G401 (cell line): ENCODE measurements at regions not wholly inside any gene's neighbourhood (a gene's known extent, or its start where the extent isn't known, plus 50 kb on each side); places are given as distances from the start of the nearest gene placed in this dataset.

Experiments
- DNase-seq: peaks from one replicate; pipeline ENCODE4 v3.0.0-alpha.2; 2015; ENCODE audit warnings: low spot score
- in situ Hi-C: cut with HindIII; loops from 2 replicates; pipeline ENCODE4 v1.10.0; 2016; ENCODE audit warnings: low sequenced_read_pairs, mixed read lengths

DNA sequence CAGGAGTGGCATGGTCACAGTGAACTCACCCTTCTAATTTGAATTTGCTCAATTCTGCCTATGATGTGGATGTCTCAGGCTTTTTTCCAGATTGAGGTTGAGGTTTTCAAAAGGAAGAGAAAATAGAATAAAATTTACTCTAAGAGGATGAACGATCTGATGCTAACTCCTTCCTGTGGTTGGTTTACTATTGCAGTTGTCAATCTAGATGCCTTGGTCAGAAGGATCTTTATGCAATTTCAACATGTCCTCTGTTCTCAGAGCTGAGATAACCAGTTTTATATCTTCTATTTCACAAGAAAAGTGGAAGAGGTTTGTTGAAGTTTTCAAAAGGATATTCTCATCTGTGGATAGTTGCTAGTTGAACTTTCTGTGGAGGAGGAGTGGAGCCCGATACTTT is 150.7 kb upstream of the WDR11 start:
- DNase-seq, result no peak
- in situ Hi-C loops, result no loop called here

DNA sequence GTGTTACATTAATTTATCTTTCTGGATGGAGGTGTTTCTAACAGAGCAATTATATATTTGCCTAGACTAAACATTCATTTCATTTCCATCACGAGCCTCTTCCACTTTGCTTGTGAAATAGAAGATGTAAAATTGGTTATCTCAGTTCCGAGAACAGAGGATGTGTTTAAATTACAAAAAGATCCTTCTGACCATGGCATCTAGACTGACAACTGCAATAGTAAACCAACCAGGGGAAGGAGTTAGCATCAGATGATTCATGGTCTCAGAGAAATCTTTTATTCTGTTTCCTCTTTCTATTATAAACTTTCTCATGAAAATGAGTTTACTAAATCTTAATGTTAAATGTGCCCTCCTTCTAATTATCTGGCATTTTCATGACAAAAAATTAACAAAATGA is 149.8 kb upstream of the WDR11 start:
- no peak for DNase-seq
- in situ Hi-C loops, result no loop called here

GRCh38 chr10:120702032-120702431 is 149.1 kb upstream of the WDR11 start:
- in situ Hi-C loops, result no loop called here
- DNase-seq, result no peak

DNA sequence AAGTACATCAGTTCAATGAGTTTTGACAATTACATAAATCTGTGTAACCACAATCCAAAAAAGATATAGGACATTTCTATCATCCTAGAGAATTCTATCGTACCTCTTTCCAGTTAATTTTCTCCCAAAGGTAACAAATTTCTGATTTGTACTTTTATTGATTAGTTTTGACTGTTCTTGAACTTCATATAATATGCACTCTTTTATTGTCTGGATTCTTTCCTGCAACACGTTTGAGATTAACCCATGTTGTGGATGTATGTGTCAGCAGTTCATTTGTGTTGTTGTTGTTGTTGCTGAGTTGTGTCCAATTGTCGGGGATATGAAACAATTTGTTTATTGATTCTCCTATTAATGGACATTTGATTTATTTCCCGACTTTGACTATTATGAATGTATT is 145.9 kb upstream of the WDR11 start:
- no peak for DNase-seq
- in situ Hi-C loops, result no loop called here

GRCh38 chr10:120710076-120710475 is 141.1 kb upstream of the WDR11 start:
- in situ Hi-C loops, result no loop called here

DNA sequence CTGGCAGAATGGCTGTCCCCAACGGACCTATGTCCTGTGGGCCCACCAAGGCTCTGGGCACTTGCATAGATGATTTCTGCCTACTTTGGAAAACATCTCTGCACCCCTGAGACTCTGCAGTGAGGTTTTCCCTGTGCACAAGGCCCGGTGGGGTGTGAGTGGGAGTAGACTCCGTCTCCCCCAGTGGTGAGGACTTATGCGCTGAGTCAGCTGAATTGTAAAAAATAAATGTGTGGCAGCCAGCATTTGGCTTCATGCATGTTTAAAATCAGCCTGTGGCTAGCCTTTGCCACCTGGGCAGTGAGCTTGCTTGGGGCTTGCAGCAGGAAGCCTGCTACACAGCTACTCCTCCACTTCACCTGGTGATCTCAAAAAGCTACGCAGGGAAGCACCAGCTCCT is 139.3 kb upstream of the WDR11 start:
- in situ Hi-C loops, result no loop called here
- DNase-seq, result no peak

More at GRCh38 chr10:120710076-120710475, 141.1 kb upstream of the WDR11 start:
- DNase-seq, result no peak

DNA sequence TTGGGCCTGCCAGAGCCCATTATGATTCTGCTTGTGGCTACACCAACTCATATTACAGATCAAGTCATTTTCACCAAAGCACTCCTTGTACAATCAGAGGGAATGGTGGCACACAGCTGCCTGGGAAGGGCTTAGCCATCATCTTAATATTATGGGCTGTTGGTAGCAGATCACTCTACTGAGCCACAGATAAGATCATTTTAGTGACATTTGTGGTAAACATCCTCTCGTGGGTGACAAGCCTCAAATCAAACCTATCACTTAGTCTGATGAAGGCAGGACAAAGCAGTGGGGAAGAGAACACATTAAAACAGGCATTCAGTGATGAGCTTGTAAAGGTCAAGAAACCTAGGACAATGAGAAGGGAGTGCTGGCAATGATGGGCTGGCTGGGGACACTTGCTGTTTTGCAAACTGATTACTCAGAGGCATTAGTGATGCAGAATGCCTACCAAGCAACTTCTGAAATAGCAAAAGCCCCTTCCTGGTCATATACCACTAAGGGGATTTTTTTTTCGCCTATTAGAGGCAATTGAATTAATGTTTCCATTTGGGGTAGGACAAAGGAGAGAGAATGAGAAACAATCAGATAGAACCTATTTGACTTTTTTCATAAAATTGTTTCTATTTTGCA is 137.5 kb upstream of the WDR11 start:
- no peak for DNase-seq
- in situ Hi-C loops, result no loop called here

DNA sequence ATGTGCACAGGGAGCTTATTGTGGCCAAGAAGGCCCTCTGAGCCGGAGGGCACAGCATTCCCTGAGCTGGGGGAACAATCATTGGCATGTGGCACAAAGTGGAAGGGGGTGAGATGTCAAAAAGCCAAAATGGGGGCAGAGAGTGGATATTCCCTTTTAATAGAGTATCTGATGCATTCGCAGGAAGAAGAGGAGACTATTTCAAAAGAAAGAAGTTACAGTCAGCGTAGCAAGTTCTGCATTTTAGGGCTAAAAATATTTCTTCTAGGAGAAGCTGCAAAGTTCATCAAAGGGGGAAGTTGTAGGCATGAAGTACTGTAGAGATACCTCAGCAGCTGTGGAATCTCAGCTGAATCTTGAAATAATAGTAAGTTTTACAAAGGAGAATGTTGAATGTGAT is 136.0 kb upstream of the WDR11 start:
- no peak for DNase-seq
- in situ Hi-C loops, result no loop called here

DNA sequence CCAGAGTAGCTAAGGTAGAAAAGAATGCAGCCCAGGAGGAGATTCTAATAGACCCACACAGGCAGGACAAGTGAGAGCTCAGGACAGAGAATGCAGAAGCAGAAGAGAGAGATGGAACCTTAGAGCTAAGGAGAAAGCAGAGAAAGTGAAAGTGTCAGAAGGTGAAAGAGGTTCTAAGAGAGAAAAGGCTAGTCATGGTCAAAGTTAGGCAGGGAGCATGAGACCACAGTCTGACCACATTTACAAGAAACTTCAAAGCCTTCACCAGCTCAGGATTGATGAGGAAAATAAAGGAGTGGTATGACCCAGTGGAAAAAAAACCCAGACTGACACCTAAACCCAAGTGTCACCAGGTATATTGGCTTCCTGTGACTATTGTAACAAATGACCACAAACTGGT is 131.8 kb upstream of the WDR11 start:
- in situ Hi-C loops, result no loop called here
- DNase-seq, result no peak

- in situ Hi-C loops, result no loop called here
- no peak for DNase-seq
Measured at GRCh38 chr10:120727001-120727400, 124.2 kb upstream of the WDR11 start.

DNA sequence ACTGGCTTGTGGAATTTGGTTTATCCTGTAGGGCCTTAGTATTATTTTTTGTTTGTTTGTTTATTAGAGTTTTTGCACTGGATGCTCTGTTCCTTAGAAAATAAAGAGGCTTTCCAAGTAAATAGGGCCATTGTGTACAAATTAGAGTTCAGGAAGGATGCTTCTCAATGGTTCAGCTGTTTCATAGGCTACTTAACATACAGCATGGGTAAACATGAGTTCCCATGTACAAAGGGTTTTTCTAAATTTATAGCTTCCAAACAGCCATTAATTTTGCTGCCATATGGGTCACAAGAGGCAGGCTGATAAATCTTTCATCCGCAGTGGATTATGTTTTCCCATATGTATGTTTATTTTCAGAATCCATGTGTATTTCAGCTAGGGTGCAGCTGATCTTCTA is 121.6 kb upstream of the WDR11 start:
- in situ Hi-C loops, result no loop called here
- DNase-seq, result no peak

GRCh38 chr10:120732067-120732466 is 119.1 kb upstream of the WDR11 start:
- in situ Hi-C loops, result no loop called here

GRCh38 chr10:120732643-120733313 is 118.4 kb upstream of the WDR11 start:
- no peak for DNase-seq
- in situ Hi-C loops, result no loop called here

More at GRCh38 chr10:120732067-120732466, 119.1 kb upstream of the WDR11 start:
- DNase-seq, result no peak

GRCh38 chr10:120734483-120735078 is 116.6 kb upstream of the WDR11 start:
- DNase-seq, result no peak
- in situ Hi-C loops, result no loop called here

DNA sequence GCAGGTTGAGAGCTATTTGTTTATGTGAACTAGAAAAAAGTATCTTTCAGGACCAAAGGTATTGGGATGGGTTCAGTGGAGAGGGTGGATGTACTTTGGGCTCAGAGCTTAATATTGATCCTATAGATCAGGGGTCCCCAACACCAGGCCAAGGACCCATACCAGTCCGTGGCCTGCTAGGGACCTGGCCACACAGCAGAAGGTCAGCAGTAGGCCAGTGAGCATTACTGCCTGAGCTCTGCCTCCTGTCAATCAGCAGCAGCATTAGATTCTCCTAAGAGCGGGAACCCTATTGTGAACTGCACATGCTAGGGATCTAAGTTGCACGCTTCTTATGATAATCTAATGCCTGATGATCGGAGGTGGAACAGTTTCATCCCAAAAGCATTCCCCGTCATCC is 115.8 kb upstream of the WDR11 start:
- DNase-seq, result no peak

GRCh38 chr10:120735773-120736371 is 115.3 kb upstream of the WDR11 start:
- DNase-seq, result peak; percentile 59
- in situ Hi-C loops, result no loop called here

More for the DNA sequence above, 115.8 kb upstream of the WDR11 start:
- in situ Hi-C loops, result no loop called here

- no peak for DNase-seq
- in situ Hi-C loops, result no loop called here
Measured at GRCh38 chr10:120736377-120736776, 114.8 kb upstream of the WDR11 start.

GRCh38 chr10:120738658-120739057 is 112.5 kb upstream of the WDR11 start:
- DNase-seq, result no peak
- in situ Hi-C loops, result no loop called here

DNA sequence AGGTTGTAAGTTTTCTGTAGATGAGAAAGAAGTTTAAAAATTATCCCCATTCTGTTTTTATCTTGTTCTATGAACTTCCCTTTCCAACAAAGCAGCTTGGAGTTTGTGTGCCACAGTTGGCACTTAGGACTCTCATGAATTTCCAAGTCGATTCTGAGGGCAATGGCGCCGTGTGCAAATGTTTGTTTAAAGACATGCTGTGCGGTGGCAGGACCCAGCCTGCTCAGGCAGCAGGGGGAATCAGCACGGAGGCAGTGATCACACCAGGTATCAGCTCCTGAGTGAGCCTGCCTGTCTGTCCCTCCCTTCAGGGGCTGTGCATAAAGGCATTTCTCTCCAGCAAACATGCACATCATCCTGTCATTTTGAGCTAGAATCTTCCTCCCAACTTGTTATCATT is 109.8 kb upstream of the WDR11 start:
- in situ Hi-C loops, result no loop called here
- DNase-seq, result no peak

- in situ Hi-C loops, result no loop called here
- no peak for DNase-seq
Measured at GRCh38 chr10:120742373-120742772, 108.8 kb upstream of the WDR11 start.
